Tibial nerve (tissue), 4 donors: ENCODE measurements at regions not wholly inside any gene's neighbourhood (a gene's known extent, or its start where the extent isn't known, plus 50 kb on each side); places are given as distances from the start of the nearest gene placed in this dataset.

Source experiments
- EP300 ChIP-seq, 2 donors: sonication (generic); formaldehyde crosslinking; IDR thresholded peaks; one replicate each; pipeline ENCODE4 v1.6.1; 2017; ENCODE audit warnings: antibody characterized with exemption in 2 of 2, mild to moderate bottlenecking in 1 of 2
- TF ChIP-seq, protein P1 (sequence below), 5 experiments: fragments of 200-600 bp in 3 of 5; fragments of 450-650 bp in 2 of 5; sonication (generic) in 3 of 5; IDR thresholded peaks; one replicate each; pipeline ENCODE4 v1.5.1; 2016 to 2019; ENCODE audit warnings: antibody characterized with exemption in 5 of 5, mild to moderate bottlenecking in 3 of 5, moderate library complexity in 2 of 5

DNA sequence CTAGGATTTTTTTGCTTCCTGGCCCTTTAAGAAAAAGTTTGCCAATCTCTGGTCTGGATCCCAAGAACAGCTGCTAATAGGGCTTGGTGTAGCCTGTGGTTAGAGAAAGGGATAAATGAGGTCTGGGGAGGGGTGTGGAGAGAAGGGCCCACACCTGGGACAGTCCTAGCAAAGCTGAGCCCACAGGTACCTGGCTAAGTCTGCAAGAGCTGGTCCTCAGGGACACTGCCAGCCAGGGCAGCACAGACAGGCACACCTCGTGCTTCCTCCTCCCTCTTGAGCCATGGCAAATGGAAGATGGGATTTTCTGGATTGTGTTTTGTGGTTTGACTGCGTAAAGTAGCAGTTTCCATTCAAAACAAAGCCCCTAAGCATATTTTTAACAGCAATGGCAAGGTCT lies 217.5 kb downstream of the SOX9 start:
- TF ChIP-seq, protein P1, sequence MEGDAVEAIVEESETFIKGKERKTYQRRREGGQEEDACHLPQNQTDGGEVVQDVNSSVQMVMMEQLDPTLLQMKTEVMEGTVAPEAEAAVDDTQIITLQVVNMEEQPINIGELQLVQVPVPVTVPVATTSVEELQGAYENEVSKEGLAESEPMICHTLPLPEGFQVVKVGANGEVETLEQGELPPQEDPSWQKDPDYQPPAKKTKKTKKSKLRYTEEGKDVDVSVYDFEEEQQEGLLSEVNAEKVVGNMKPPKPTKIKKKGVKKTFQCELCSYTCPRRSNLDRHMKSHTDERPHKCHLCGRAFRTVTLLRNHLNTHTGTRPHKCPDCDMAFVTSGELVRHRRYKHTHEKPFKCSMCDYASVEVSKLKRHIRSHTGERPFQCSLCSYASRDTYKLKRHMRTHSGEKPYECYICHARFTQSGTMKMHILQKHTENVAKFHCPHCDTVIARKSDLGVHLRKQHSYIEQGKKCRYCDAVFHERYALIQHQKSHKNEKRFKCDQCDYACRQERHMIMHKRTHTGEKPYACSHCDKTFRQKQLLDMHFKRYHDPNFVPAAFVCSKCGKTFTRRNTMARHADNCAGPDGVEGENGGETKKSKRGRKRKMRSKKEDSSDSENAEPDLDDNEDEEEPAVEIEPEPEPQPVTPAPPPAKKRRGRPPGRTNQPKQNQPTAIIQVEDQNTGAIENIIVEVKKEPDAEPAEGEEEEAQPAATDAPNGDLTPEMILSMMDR (IDR thresholded peaks at IDR 0.05): no peak
- TF ChIP-seq EP300 (IDR thresholded peaks at IDR 0.05): no peak
